DOHH2 (cell line): ENCODE measurements at regions not wholly inside any gene's neighbourhood (a gene's known extent, or its start where the extent isn't known, plus 50 kb on each side); places are given as distances from the start of the nearest gene placed in this dataset.

ENCODE experiments used
- H3F3A ChIP-seq: fragments of 200-600 bp; sonication (generic), shearing (Covaris generic); 2 replicates; pipeline ENCODE4 v1.6.0; 2016; ENCODE audit warnings: antibody characterized with exemption, mild to moderate bottlenecking; ENCODE audit not compliant: control insufficient read depth, insufficient read depth
- H3K27ac ChIP-seq: fragments of 200-600 bp; sonication (generic); 2 replicates; pipeline ENCODE4 v1.5.1; 2014; ENCODE audit warnings: low read depth, mild to moderate bottlenecking, low read length, moderate library complexity
- H3K27me3 ChIP-seq: fragments of 200-600 bp; sonication (generic); 2 replicates; pipeline ENCODE4 v1.6.1; 2014; ENCODE audit warnings: mild to moderate bottlenecking, low read length, mixed read lengths; ENCODE audit not compliant: control insufficient read depth
- H3K36me3 ChIP-seq: fragments of 200-600 bp; sonication (generic); 2 replicates; pipeline ENCODE4 v1.6.1; 2014; ENCODE audit warnings: mild to moderate bottlenecking, low read length, moderate library complexity, mixed read lengths; ENCODE audit not compliant: control insufficient read depth
- H3K4me1 ChIP-seq: fragments of 200-600 bp; sonication (generic); 2 replicates; pipeline ENCODE4 v1.6.1; 2014; ENCODE audit warnings: mild to moderate bottlenecking, low read length, mixed read lengths; ENCODE audit not compliant: control insufficient read depth
- H3K4me2 ChIP-seq: fragments of 200-600 bp; sonication (generic); 2 replicates; pipeline ENCODE4 v1.6.0; 2014; ENCODE audit warnings: mild to moderate bottlenecking, low read length, moderate library complexity
- H3K4me3 ChIP-seq: fragments of 200-600 bp; sonication (generic); 2 replicates; pipeline ENCODE4 v1.5.1; 2014; ENCODE audit warnings: mild to moderate bottlenecking, low read length, mixed read lengths
- H3K79me2 ChIP-seq: fragments of 200-600 bp; sonication (generic); 2 replicates; pipeline ENCODE4 v1.6.1; 2014; ENCODE audit warnings: mild to moderate bottlenecking, low read length, mixed read lengths; ENCODE audit not compliant: control insufficient read depth
- H3K9me2 ChIP-seq: fragments of 200-600 bp; sonication (generic); replicated peaks from 2 replicates; pipeline ENCODE4 v1.6.1; 2014; ENCODE audit warnings: mild to moderate bottlenecking, low read length, mixed read lengths; ENCODE audit not compliant: control insufficient read depth
- H3K9me3 ChIP-seq: fragments of 200-600 bp; sonication (generic); 2 replicates; pipeline ENCODE4 v1.6.1; 2014; ENCODE audit warnings: antibody characterized with exemption, low read length, mixed read lengths; ENCODE audit not compliant: control insufficient read depth, insufficient read depth
- H4K20me1 ChIP-seq: fragments of 200-600 bp; sonication (generic); 2 replicates; pipeline ENCODE4 v1.6.0; 2014; ENCODE audit warnings: low read depth, mild to moderate bottlenecking, antibody characterized with exemption, low read length, moderate library complexity; ENCODE audit not compliant: control insufficient read depth, insufficient read depth
- EZH2phosphoT487 ChIP-seq: fragments of 200-600 bp; sonication (generic); IDR thresholded peaks from 2 replicates; pipeline ENCODE4 v1.6.1; 2017; ENCODE audit warnings: borderline replicate concordance, mild to moderate bottlenecking, antibody characterized with exemption, low read length, moderate library complexity, mixed read lengths
- TF ChIP-seq, protein P1 (sequence below): fragments of 200-600 bp; sonication (generic); IDR thresholded peaks from one replicate; pipeline ENCODE4 v1.5.1; 2014; ENCODE audit warnings: antibody characterized with exemption, mild to moderate bottlenecking, low read depth, low read length; ENCODE audit not compliant: poor library complexity, severe bottlenecking

DNA sequence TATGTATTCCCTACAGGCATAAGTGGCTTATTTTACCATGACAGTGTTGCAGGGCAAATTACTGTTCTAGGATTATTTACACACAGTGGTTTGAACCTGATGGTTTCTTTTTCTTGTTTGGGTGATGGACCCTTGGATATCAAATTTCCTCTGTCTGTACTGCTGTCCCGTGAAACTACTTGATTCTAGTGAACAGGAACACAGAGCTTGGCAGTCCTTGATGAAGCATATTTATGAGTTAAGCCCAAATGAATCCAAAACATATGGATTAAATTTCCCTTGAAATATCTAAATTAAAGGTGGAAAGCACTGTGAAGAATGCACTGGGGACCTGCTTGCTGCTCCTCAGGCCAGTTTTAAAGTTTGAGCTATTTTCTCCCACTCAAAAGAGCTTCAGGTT, 635.3 kb downstream of the INHBA start:
- no peak overlapping the region for H3K4me2 ChIP-seq
- H3F3A ChIP-seq: no peaks in the 10 kb centered on the region
- H3K4me3 ChIP-seq: no peak overlapping the region
- H3K36me3 ChIP-seq: no peaks in the 10 kb centered on the region
- H3K9me3 ChIP-seq: peaks cover 14% of the 10 kb centered on the region
- H3K27ac ChIP-seq: no peak overlapping the region
- H3K27me3 ChIP-seq: no peaks in the 10 kb centered on the region
- TF ChIP-seq, protein P1, sequence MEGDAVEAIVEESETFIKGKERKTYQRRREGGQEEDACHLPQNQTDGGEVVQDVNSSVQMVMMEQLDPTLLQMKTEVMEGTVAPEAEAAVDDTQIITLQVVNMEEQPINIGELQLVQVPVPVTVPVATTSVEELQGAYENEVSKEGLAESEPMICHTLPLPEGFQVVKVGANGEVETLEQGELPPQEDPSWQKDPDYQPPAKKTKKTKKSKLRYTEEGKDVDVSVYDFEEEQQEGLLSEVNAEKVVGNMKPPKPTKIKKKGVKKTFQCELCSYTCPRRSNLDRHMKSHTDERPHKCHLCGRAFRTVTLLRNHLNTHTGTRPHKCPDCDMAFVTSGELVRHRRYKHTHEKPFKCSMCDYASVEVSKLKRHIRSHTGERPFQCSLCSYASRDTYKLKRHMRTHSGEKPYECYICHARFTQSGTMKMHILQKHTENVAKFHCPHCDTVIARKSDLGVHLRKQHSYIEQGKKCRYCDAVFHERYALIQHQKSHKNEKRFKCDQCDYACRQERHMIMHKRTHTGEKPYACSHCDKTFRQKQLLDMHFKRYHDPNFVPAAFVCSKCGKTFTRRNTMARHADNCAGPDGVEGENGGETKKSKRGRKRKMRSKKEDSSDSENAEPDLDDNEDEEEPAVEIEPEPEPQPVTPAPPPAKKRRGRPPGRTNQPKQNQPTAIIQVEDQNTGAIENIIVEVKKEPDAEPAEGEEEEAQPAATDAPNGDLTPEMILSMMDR: no peak
- no peak for TF ChIP-seq EZH2phosphoT487
- no peaks in the 10 kb centered on the region for H3K79me2 ChIP-seq
- no peaks in the 10 kb centered on the region for H4K20me1 ChIP-seq
- H3K9me2 ChIP-seq: no peaks in the 10 kb centered on the region
- no peaks in the 10 kb centered on the region for H3K4me1 ChIP-seq

DNA sequence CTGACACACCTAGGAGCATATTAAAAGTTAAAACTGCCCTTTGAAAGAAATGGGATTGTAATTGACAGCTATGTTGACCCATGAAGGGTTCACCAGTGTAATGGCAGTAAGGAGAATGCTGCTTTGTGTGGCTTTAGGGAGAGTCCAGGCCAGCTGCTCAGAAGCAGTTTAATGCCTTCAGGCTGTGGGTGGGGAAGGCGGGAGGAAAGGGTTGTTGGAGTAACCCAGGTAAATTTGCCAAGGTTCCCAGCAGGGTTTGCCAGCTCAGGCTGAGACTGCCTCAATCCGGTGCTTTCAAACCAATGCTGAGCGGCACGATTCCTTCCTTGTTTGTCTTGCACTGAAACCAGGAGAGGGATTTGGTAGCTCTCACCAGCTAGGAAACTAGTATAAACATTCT, 637.2 kb downstream of the INHBA start:
- Histone ChIP-seq H3K9me2 (no peaks in the 10 kb centered on the region), H3K4me1 (no peaks in the 10 kb centered on the region), H3K9me3 (peaks cover 1% of the 10 kb centered on the region; the same call in 1 of the 2 replicates), H3K36me3 (no peaks in the 10 kb centered on the region), H3F3A (no peaks in the 10 kb centered on the region), H4K20me1 (no peaks in the 10 kb centered on the region), H3K27ac (no peak overlapping the region), H3K4me2 (no peak overlapping the region), H3K4me3 (no peak overlapping the region), H3K27me3 (no peaks in the 10 kb centered on the region), H3K79me2 (no peaks in the 10 kb centered on the region)
- no peak for TF ChIP-seq EZH2phosphoT487
- TF ChIP-seq, protein P1: no peak

DNA sequence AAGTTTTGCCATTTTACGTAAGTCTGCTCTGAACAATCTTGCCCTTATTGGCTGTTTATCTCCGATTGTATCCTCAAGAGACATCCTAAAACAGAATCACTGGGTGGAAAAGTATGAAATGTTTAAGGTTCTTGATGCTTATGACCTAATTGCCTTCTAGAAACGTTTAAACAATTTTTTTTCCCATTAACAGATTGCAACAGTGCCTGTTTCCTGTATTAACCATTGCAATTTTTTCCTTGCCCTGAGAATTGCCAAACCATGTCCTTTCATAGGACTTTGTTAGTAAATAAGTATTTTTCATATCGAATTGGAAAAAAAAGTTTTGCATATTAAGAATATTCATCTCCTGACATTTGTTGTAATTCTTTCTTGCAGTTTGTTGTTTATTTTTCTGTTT, 639.8 kb downstream of the INHBA start:
- no peak overlapping the region for H3K4me2 ChIP-seq
- H3K4me1 ChIP-seq: no peaks in the 10 kb centered on the region
- H3K9me2 ChIP-seq: no peaks in the 10 kb centered on the region
- peaks cover 6% of the 10 kb centered on the region; the same call in 1 of the 2 replicates for H3K9me3 ChIP-seq
- H3K36me3 ChIP-seq: no peaks in the 10 kb centered on the region
- no peaks in the 10 kb centered on the region for H4K20me1 ChIP-seq
- H3K4me3 ChIP-seq: no peak overlapping the region
- TF ChIP-seq EZH2phosphoT487: no peak
- TF ChIP-seq, protein P1: no peak
- no peak overlapping the region for H3K27ac ChIP-seq
- H3K27me3 ChIP-seq: no peaks in the 10 kb centered on the region
- no peaks in the 10 kb centered on the region for H3F3A ChIP-seq
- no peaks in the 10 kb centered on the region for H3K79me2 ChIP-seq

DNA sequence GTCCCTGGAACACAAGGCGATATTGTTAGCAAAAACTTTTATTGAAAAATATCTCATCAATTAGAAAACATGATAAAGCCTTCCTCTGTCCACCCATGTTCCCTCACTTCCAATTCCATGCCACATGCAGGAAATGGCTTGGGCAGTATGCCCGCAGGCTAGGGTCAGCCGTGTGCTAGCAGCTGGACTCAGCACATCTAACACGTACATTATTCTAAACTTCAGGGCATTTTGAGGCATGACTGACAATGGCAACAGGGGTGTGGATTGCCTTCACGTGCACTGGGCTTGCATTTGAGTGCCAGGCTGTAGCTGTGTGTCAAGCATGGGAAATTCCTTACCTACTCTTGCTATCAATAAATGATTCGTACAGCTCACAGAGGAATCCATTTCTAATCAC, 642.1 kb downstream of the INHBA start:
- no peak overlapping the region for H3K4me3 ChIP-seq
- H3K4me2 ChIP-seq: no peak overlapping the region

More for the DNA sequence above, 642.1 kb downstream of the INHBA start:
- no peaks in the 10 kb centered on the region for H3K4me1 ChIP-seq
- H3F3A ChIP-seq: no peaks in the 10 kb centered on the region
- no peaks in the 10 kb centered on the region for H4K20me1 ChIP-seq
- no peaks in the 10 kb centered on the region for H3K79me2 ChIP-seq
- no peaks in the 10 kb centered on the region for H3K36me3 ChIP-seq
- no peaks in the 10 kb centered on the region for H3K27me3 ChIP-seq
- no peak overlapping the region for H3K27ac ChIP-seq
- TF ChIP-seq, protein P1: no peak
- TF ChIP-seq EZH2phosphoT487: no peak
- H3K9me3 ChIP-seq: peaks cover 14% of the 10 kb centered on the region
- no peaks in the 10 kb centered on the region for H3K9me2 ChIP-seq
